H1 (cell line): ENCODE measurements at regions not wholly inside any gene's neighbourhood (a gene's known extent, or its start where the extent isn't known, plus 50 kb on each side); places are given as distances from the start of the nearest gene placed in this dataset.

Experiments used
- CTCF ChIA-PET: fragments of 300-600 bp; sonication (Branson Sonifier 250); formaldehyde crosslinking; loops from one replicate; lab custom pipeline; 2021; ENCODE audit not compliant: partially characterized antibody; lab: Charles Lee
- POLR2A ChIA-PET: fragments of 300-600 bp; sonication (Branson Sonifier 250); formaldehyde crosslinking; loops from one replicate; lab custom pipeline; 2021; ENCODE audit warnings: inconsistent platforms; ENCODE audit not compliant: partially characterized antibody; lab: Charles Lee
- DNase-seq, 2 experiments: peaks; one replicate each; pipeline versions ENCODE4 v3.0.0 to v3.0.0-alpha.2; 2010 to 2022; ENCODE audit warnings: low spot score in 2 of 2, low read depth in 1 of 2, mixed read lengths in 1 of 2
- FAIRE-seq: peaks from 2 replicates; lab custom pipeline; 2011; peaks lifted over from hg19 to GRCh38; lab: Jason Lieb, UNC
- H2AFZ ChIP-seq: 2 replicates; pipeline ENCODE4 v1.8.1; 2012; ENCODE audit warnings: low read length, inconsistent platforms
- H2AK5ac ChIP-seq: 2 replicates; pipeline ENCODE4 v1.6.1; 2013; ENCODE audit warnings: low read depth, low read length
- H2BK120ac ChIP-seq: replicated peaks from 2 replicates; pipeline ENCODE3; 2013; ENCODE audit warnings: low read depth, low read length, inconsistent platforms
- H2BK12ac ChIP-seq: 2 replicates; pipeline ENCODE4 v1.6.1; 2013; ENCODE audit warnings: low read depth, low read length
- H2BK15ac ChIP-seq: 2 replicates; pipeline ENCODE4 v1.6.1; 2013; ENCODE audit warnings: low read length
- H2BK20ac ChIP-seq: 2 replicates; pipeline ENCODE4 v1.6.1; 2013; ENCODE audit warnings: low read length
- H2BK5ac ChIP-seq: 2 replicates; pipeline ENCODE4 v1.6.1; 2013; ENCODE audit warnings: low read depth, low read length
- H3K14ac ChIP-seq: 2 replicates; pipeline ENCODE4 v1.6.1; 2013; ENCODE audit warnings: inconsistent platforms; ENCODE audit not compliant: insufficient read length
- H3K18ac ChIP-seq: 2 replicates; pipeline ENCODE4 v1.6.1; 2013; ENCODE audit warnings: low read length; ENCODE audit errors: extremely low read depth
- H3K23ac ChIP-seq: 2 replicates; pipeline ENCODE4 v1.6.1; 2013; ENCODE audit warnings: inconsistent platforms; ENCODE audit not compliant: insufficient read length
- H3K23me2 ChIP-seq: 2 replicates; pipeline ENCODE4 v1.6.1; 2013; ENCODE audit warnings: low read depth, low read length
- H3K27ac ChIP-seq: 2 replicates; pipeline ENCODE4 v1.6.1; 2011; ENCODE audit warnings: low read depth, low read length, inconsistent platforms
- H3K27me3 ChIP-seq, 4 experiments: replicated peaks in 1 of 4; 1 replicate in 1 of 4; 2 replicates in 3 of 4; pipeline versions ENCODE4 v1.6.1 to v1.8.1; 2011 to 2013; ENCODE audit warnings: low read length in 3 of 4, mild to moderate bottlenecking in 3 of 4, inconsistent platforms in 2 of 4, mixed read lengths in 2 of 4, moderate library complexity in 1 of 4; ENCODE audit not compliant: control insufficient read depth in 3 of 4, insufficient read depth in 3 of 4; ENCODE audit errors: extremely low read depth in 1 of 4
- H3K36me3 ChIP-seq, 4 experiments: 2 replicates each; pipeline versions ENCODE4 v1.6.1 to v1.8.1; 2011 to 2013; ENCODE audit warnings: mild to moderate bottlenecking in 4 of 4, low read length in 3 of 4, moderate library complexity in 2 of 4, control low read depth in 1 of 4, inconsistent platforms in 1 of 4; ENCODE audit not compliant: insufficient read depth in 4 of 4, control insufficient read depth in 2 of 4
- H3K4ac ChIP-seq: replicated peaks from 2 replicates; pipeline ENCODE3; 2013; ENCODE audit warnings: low read length, low read depth, mixed read lengths, inconsistent platforms; ENCODE audit not compliant: insufficient read length
- H3K4me1 ChIP-seq, 4 experiments: replicated peaks in 1 of 4; 1 replicate in 1 of 4; 2 replicates in 3 of 4; pipeline versions ENCODE4 v1.6.1 to v1.8.1; 2011 to 2013; ENCODE audit warnings: low read length in 3 of 4, inconsistent platforms in 2 of 4, mixed read lengths in 1 of 4; ENCODE audit not compliant: insufficient read depth in 4 of 4, control insufficient read depth in 3 of 4
- H3K4me2 ChIP-seq, 2 experiments: 2 replicates each; pipeline versions ENCODE4 v1.6.1 to v1.8.1; 2011 to 2013; ENCODE audit warnings: low read depth in 2 of 2, low read length in 2 of 2, control low read depth in 1 of 2, inconsistent platforms in 1 of 2, mild to moderate bottlenecking in 1 of 2; ENCODE audit not compliant: insufficient read depth in 1 of 2
- H3K4me3 ChIP-seq, 4 experiments: fragments of 200-600, 300-600 bp in 1 of 4; sonication (generic), shearing (Covaris generic), sonication (Bioruptor Twin) in 1 of 4; 2 replicates each; pipeline versions ENCODE4 v1.5.1 to v1.8.1; 2011 to 2016; ENCODE audit warnings: low read length in 4 of 4, low read depth in 3 of 4, control low read depth in 2 of 4, inconsistent platforms in 2 of 4, mild to moderate bottlenecking in 2 of 4, mixed read lengths in 1 of 4, moderate library complexity in 1 of 4; ENCODE audit not compliant: insufficient read depth in 2 of 4; ENCODE audit errors: extremely low read depth in 1 of 4
- H3K56ac ChIP-seq: replicated peaks from 2 replicates; pipeline ENCODE3; 2013; ENCODE audit warnings: low read depth, mild to moderate bottlenecking, mixed read lengths, low read length, inconsistent platforms; ENCODE audit not compliant: insufficient read length
- H3K79me1 ChIP-seq: 2 replicates; pipeline ENCODE4 v1.6.1; 2013; ENCODE audit warnings: low read depth, low read length, control low read depth
- H3K79me2 ChIP-seq, 2 experiments: 2 replicates each; pipeline versions ENCODE4 v1.6.1 to v1.8.1; 2012 to 2013; ENCODE audit warnings: low read length in 2 of 2, mild to moderate bottlenecking in 2 of 2, inconsistent platforms in 1 of 2; ENCODE audit not compliant: insufficient read depth in 2 of 2, control insufficient read depth in 1 of 2
- H3K9ac ChIP-seq, 4 experiments: replicated peaks in 1 of 4; 1 replicate in 1 of 4; 2 replicates in 3 of 4; pipeline versions ENCODE4 v1.6.1 to v1.8.1; 2011 to 2013; ENCODE audit warnings: low read depth in 3 of 4, low read length in 3 of 4, control low read depth in 2 of 4, mild to moderate bottlenecking in 2 of 4, moderate library complexity in 2 of 4, inconsistent platforms in 1 of 4; ENCODE audit errors: extremely low read depth in 1 of 4
- H3K9me3 ChIP-seq, 2 experiments: 2 replicates each; pipeline versions ENCODE4 v1.6.1 to v1.8.1; 2012 to 2013; ENCODE audit warnings: mild to moderate bottlenecking in 2 of 2, moderate library complexity in 2 of 2, control low read depth in 1 of 2, inconsistent platforms in 1 of 2, low read depth in 1 of 2, low read length in 1 of 2, mixed read lengths in 1 of 2; ENCODE audit not compliant: insufficient read depth in 2 of 2
- H4K20me1 ChIP-seq, 2 experiments: replicated peaks in 1 of 2; 2 replicates each; pipeline versions ENCODE3 to v1.8.1; 2011 to 2013; ENCODE audit warnings: inconsistent platforms in 2 of 2, low read length in 2 of 2, mild to moderate bottlenecking in 1 of 2; ENCODE audit not compliant: insufficient read depth in 2 of 2, control insufficient read depth in 1 of 2
- H4K5ac ChIP-seq: 2 replicates; pipeline ENCODE4 v1.6.1; 2013; ENCODE audit warnings: low read length, low read depth, mixed read lengths, inconsistent platforms; ENCODE audit not compliant: insufficient read length
- H4K8ac ChIP-seq: 2 replicates; pipeline ENCODE4 v1.8.0; 2013; ENCODE audit warnings: mild to moderate bottlenecking, moderate library complexity, low read length, inconsistent platforms; ENCODE audit not compliant: insufficient read depth; ENCODE audit errors: extremely low read depth
- H4K91ac ChIP-seq: replicated peaks from 2 replicates; pipeline ENCODE3; 2013; ENCODE audit warnings: low read length, mixed read lengths, inconsistent platforms; ENCODE audit not compliant: insufficient read length
- JUND ChIP-seq: IDR thresholded peaks from 2 replicates; pipeline ENCODE4 v1.6.1; 2011; ENCODE audit warnings: mild to moderate bottlenecking, improper control_type of control experiment, low read length
- RXRA ChIP-seq: IDR thresholded peaks from 2 replicates; pipeline ENCODE4 v1.6.1; 2011; ENCODE audit warnings: low read depth, mild to moderate bottlenecking, low read length, moderate library complexity; ENCODE audit not compliant: insufficient read depth
- SIRT6 ChIP-seq: IDR thresholded peaks from one replicate; pipeline ENCODE4 v1.7.1; 2012; ENCODE audit warnings: low read length, inconsistent platforms
- WGBS, 2 experiments: shearing (Covaris generic) in 1 of 2; methylation state at CpG; one replicate each; pipeline versions ENCODE4 v1.1.6 to v1.1.7; 2013 to 2015; ENCODE audit warnings: low lambda C conversion rate in 2 of 2, mixed read lengths in 2 of 2, inconsistent platforms in 1 of 2, low coverage in 1 of 2, missing lambda C conversion rate in 1 of 2; ENCODE audit not compliant: insufficient replicate concordance in 2 of 2, insufficient coverage in 1 of 2, insufficient read length in 1 of 2; ENCODE audit errors: extremely low coverage in 1 of 2, missing lambda C conversion rate in 1 of 2; 5-methylcytosine and 5-hydroxymethylcytosine counted together

GRCh38 chr5:13997514-13997913 lies 53.0 kb upstream of the DNAH5 start:
- no peaks in the 10 kb centered on the region for H3K27me3 ChIP-seq
- no peak overlapping the region for H4K8ac ChIP-seq
- no peak overlapping the region for H3K56ac ChIP-seq
- H3K27ac ChIP-seq, result no peak overlapping the region
- CTCF ChIA-PET, result no interaction called here
- POLR2A ChIA-PET, result no interaction called here
- H3K4me3 ChIP-seq, result no peak overlapping the region
- no peak overlapping the region for H2BK20ac ChIP-seq
- H3K36me3 ChIP-seq, result no peaks in the 10 kb centered on the region
- peaks cover 8 to 14% of the 10 kb centered on the region in 2 experiments; a peak in 3 of 4 replicates for H3K9me3 ChIP-seq
- H2AFZ ChIP-seq, result no peak overlapping the region
- FAIRE-seq (no peak), DNase-seq (no peak)
- no peaks in the 10 kb centered on the region for H3K79me1 ChIP-seq
- H3K9ac ChIP-seq, result no peak overlapping the region
- H3K79me2 ChIP-seq, result no peaks in the 10 kb centered on the region
- no peak overlapping the region for H2BK120ac ChIP-seq
- no peaks in the 10 kb centered on the region for H4K20me1 ChIP-seq
- no peak overlapping the region for H3K4ac ChIP-seq
- H3K18ac ChIP-seq, result no peak overlapping the region
- H3K4me1 ChIP-seq, result no peaks in the 10 kb centered on the region
- no peak overlapping the region for H2BK15ac ChIP-seq
- H4K5ac ChIP-seq, result no peak overlapping the region
- H2BK5ac ChIP-seq, result no peak overlapping the region
- H3K4me2 ChIP-seq, result no peak overlapping the region
- H3K23me2 ChIP-seq, result no peaks in the 10 kb centered on the region
- WGBS, 2 experiments, result no CpG with 5 or more reads among the region's 2 CpGs
- H3K23ac ChIP-seq, result no peak overlapping the region
- no peak overlapping the region for H3K14ac ChIP-seq
- H4K91ac ChIP-seq, result no peak overlapping the region
- no peak overlapping the region for H2BK12ac ChIP-seq
- no peak overlapping the region for H2AK5ac ChIP-seq
- no peak for TF ChIP-seq JUND
- no peak for TF ChIP-seq RXRA
- TF ChIP-seq SIRT6, result no peak
